HG02938 (cell line): ENCODE measurements at regions not wholly inside any gene's neighbourhood (a gene's known extent, or its start where the extent isn't known, plus 50 kb on each side); places are given as distances from the start of the nearest gene placed in this dataset.
"Not testable (repeated sequence)": the region's sequence is repeated elsewhere in the genome, so short reads cannot be mapped to it uniquely, and the experiment has no call there.

Experiments
- ATAC-seq: cut with Tn5 transposase; IDR thresholded peaks from one replicate; pipeline ENCODE4 v1.9.1; 2021; ENCODE audit warnings: mild to moderate bottlenecking, moderate library complexity; ENCODE audit not compliant: unreplicated experiment

GRCh38 chr11:112537026-112537425, 276.4 kb upstream of the PLET1 start:
- no peak for ATAC-seq

- no peak for ATAC-seq
Measured at GRCh38 chr11:112537846-112538330, 277.2 kb upstream of the PLET1 start.

- ATAC-seq, result no peak
Measured at GRCh38 chr11:112538534-112539280, 278.0 kb upstream of the PLET1 start.

- ATAC-seq, result not testable (repeated sequence)
Measured at GRCh38 chr11:112539281-112539555, 278.6 kb upstream of the PLET1 start.

- no peak for ATAC-seq
Measured at GRCh38 chr11:112539741-112540140, 279.1 kb upstream of the PLET1 start.

GRCh38 chr11:112540261-112540660, 279.6 kb upstream of the PLET1 start:
- no peak for ATAC-seq

GRCh38 chr11:112541140-112542046, 280.7 kb upstream of the PLET1 start:
- ATAC-seq, result no peak

GRCh38 chr11:112542479-112542878, 281.8 kb upstream of the PLET1 start:
- no peak for ATAC-seq

GRCh38 chr11:112543390-112543789, 282.7 kb upstream of the PLET1 start:
- no peak for ATAC-seq

GRCh38 chr11:112548641-112549040, 288.0 kb upstream of the PLET1 start:
- no peak for ATAC-seq

- ATAC-seq, result no peak
Measured at GRCh38 chr11:112553205-112553731, 292.6 kb upstream of the PLET1 start.

GRCh38 chr11:112554586-112554985, 293.9 kb upstream of the PLET1 start:
- ATAC-seq, result no peak

- no peak for ATAC-seq
Measured at GRCh38 chr11:112555491-112556364, 295.1 kb upstream of the PLET1 start.

GRCh38 chr11:112558691-112559090, 298.0 kb upstream of the PLET1 start:
- no peak for ATAC-seq

GRCh38 chr11:112563808-112564207, 303.1 kb upstream of the PLET1 start:
- no peak for ATAC-seq

- no peak for ATAC-seq
Measured at GRCh38 chr11:112564228-112564955, 303.7 kb upstream of the PLET1 start.

- no peak for ATAC-seq
Measured at GRCh38 chr11:112565551-112565950, 304.9 kb upstream of the PLET1 start.

GRCh38 chr11:112566124-112566523, 305.5 kb upstream of the PLET1 start:
- ATAC-seq, result no peak

- no peak for ATAC-seq
Measured at GRCh38 chr11:112570333-112570732, 309.7 kb upstream of the PLET1 start.

GRCh38 chr11:112579282-112579681, 318.6 kb upstream of the PLET1 start:
- no peak for ATAC-seq
